ENCODE measurements at regions not wholly inside any gene's neighbourhood (a gene's known extent, or its start where the extent isn't known, plus 50 kb on each side); places are given as distances from the start of the nearest gene placed in this dataset.

- no peak for DNase-seq (ENCODE audit: low read depth in 2 of 2)
Observed at GRCh38 chr6:164453835-164454234, 855.6 kb downstream of the C6orf118 start.

GRCh38 chr6:164442572-164442971 is 866.8 kb downstream of the C6orf118 start:
- no peak for DNase-seq (ENCODE audit: low read depth in 2 of 2)

GRCh38 chr6:164439331-164439730 is 870.1 kb downstream of the C6orf118 start:
- no peak for DNase-seq (ENCODE audit: low read depth in 2 of 2)

- no peak for DNase-seq (ENCODE audit: low read depth in 2 of 2)
Observed at GRCh38 chr6:164436976-164437375, 872.4 kb downstream of the C6orf118 start.

- DNase-seq (ENCODE audit: low read depth in 2 of 2): no peak
Observed at GRCh38 chr6:164427728-164428402, 881.5 kb downstream of the C6orf118 start.

GRCh38 chr6:164424489-164424888 is 884.9 kb downstream of the C6orf118 start:
- DNase-seq (ENCODE audit: low read depth in 2 of 2): no peak

GRCh38 chr6:164419099-164419498 is 890.3 kb downstream of the C6orf118 start:
- no peak for DNase-seq (ENCODE audit: low read depth in 2 of 2)

GRCh38 chr6:164418262-164418588 is 891.2 kb downstream of the C6orf118 start:
- no peak for DNase-seq (ENCODE audit: low read depth in 2 of 2)

- DNase-seq (ENCODE audit: low read depth in 2 of 2): no peak
Observed at GRCh38 chr6:164417537-164418261, 891.7 kb downstream of the C6orf118 start.

GRCh38 chr6:164415832-164416563 is 893.4 kb downstream of the C6orf118 start:
- no peak for DNase-seq (ENCODE audit: low read depth in 2 of 2)

GRCh38 chr6:164414695-164415094 is 894.7 kb downstream of the C6orf118 start:
- DNase-seq (ENCODE audit: low read depth in 2 of 2): no peak

GRCh38 chr6:164412566-164412965 is 896.8 kb downstream of the C6orf118 start:
- DNase-seq (ENCODE audit: low read depth in 2 of 2): no peak

GRCh38 chr6:164410017-164410416 is 899.4 kb downstream of the C6orf118 start:
- no peak for DNase-seq (ENCODE audit: low read depth in 2 of 2)

- no peak for DNase-seq (ENCODE audit: low read depth in 2 of 2)
Observed at GRCh38 chr6:164409309-164410009, 899.9 kb downstream of the C6orf118 start.

- no peak for DNase-seq (ENCODE audit: low read depth in 2 of 2)
Observed at GRCh38 chr6:164408868-164409267, 900.5 kb downstream of the C6orf118 start.

- DNase-seq (ENCODE audit: low read depth in 2 of 2): no peak
Observed at GRCh38 chr6:164404812-164405488, 904.5 kb downstream of the C6orf118 start.

GRCh38 chr6:164401871-164402270 is 907.5 kb downstream of the C6orf118 start:
- DNase-seq (ENCODE audit: low read depth in 2 of 2): no peak

- DNase-seq (ENCODE audit: low read depth in 2 of 2): no peak
Observed at GRCh38 chr6:164398647-164399046, 910.8 kb downstream of the C6orf118 start.

GRCh38 chr6:164396071-164397047 is 913.0 kb downstream of the C6orf118 start:
- DNase-seq (ENCODE audit: low read depth in 2 of 2): no peak

- no peak for DNase-seq (ENCODE audit: low read depth in 2 of 2)
Observed at GRCh38 chr6:164379795-164380194, 929.6 kb downstream of the C6orf118 start.

Measured in stimulated activated CD8-positive, alpha-beta memory T cell treated with anti-CD3 and anti-CD28 coated beads, Interleukin-2, amount 100 ng/mL, for 1 hour (primary cell).